ENCODE measurements at regions not wholly inside any gene's neighbourhood (a gene's known extent, or its start where the extent isn't known, plus 50 kb on each side); places are given as distances from the start of the nearest gene placed in this dataset.
"Not testable (repeated sequence)": the region's sequence is repeated elsewhere in the genome, so short reads cannot be mapped to it uniquely, and the experiment has no call there.

GRCh38 chr13:18726524-18726923 lies 455.1 kb downstream of the TUBA3C start:
- H3K27me3 ChIP-seq (ENCODE audit: insufficient read depth, low read length); H3K36me3 ChIP-seq (ENCODE audit: insufficient read depth, low read length); H3K4me1 ChIP-seq (ENCODE audit: insufficient read depth, low read length, severe bottlenecking); H3K4me3 ChIP-seq (ENCODE audit: low read depth, low read length, poor library complexity, severe bottlenecking); H3K4me2 ChIP-seq (ENCODE audit: low read length); H3K79me2 ChIP-seq (ENCODE audit: insufficient read depth, low read length); H2AFZ ChIP-seq (ENCODE audit: low read length); H3F3A ChIP-seq (ENCODE audit: insufficient read depth, low read length); H3K27ac ChIP-seq (ENCODE audit: low read depth, low read length, poor library complexity, severe bottlenecking); H3K9me2 ChIP-seq (ENCODE audit: low read depth, low read length); H4K20me1 ChIP-seq (ENCODE audit: insufficient read depth, low read length); H3K9me3 ChIP-seq (ENCODE audit: low read length); H3K9ac ChIP-seq (ENCODE audit: low read length): not testable (repeated sequence)

DNA sequence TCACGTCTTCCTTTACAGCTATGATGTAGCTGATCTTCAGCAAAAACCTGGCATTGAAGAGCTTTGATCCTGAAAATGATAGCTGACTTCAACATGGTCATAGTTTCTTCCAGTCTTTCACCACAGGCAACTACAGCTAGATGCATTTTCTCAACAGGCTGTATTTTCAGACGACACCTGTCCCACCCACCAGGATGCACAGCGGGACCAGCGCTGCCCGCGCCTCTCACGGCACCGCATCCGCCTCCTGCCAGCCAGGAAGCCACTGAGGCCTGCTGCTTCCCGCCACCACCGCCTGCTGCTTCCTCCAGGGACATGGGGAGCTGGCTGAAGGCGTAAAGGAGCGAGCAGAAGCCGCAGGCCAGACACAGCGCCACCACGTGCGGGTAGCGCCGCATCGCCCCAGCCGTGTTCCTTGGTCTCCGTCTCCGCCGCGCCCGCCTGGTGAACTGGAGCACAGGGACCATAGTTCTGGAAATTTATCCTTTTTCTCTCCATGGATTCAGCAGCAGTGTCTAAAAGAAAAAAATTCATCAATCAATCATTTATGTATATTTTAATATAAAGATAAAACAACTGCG lies 456.3 kb downstream of the TUBA3C start:
- not testable (repeated sequence) for H3F3A ChIP-seq (ENCODE audit: insufficient read depth, low read length); H3K4me2 ChIP-seq (ENCODE audit: low read length); H3K9me2 ChIP-seq (ENCODE audit: low read depth, low read length); H4K20me1 ChIP-seq (ENCODE audit: insufficient read depth, low read length); H2AFZ ChIP-seq (ENCODE audit: low read length); H3K36me3 ChIP-seq (ENCODE audit: insufficient read depth, low read length); H3K27ac ChIP-seq (ENCODE audit: low read depth, low read length, poor library complexity, severe bottlenecking); H3K79me2 ChIP-seq (ENCODE audit: insufficient read depth, low read length); H3K9me3 ChIP-seq (ENCODE audit: low read length); H3K9ac ChIP-seq (ENCODE audit: low read length); H3K4me3 ChIP-seq (ENCODE audit: low read depth, low read length, poor library complexity, severe bottlenecking); H3K4me1 ChIP-seq (ENCODE audit: insufficient read depth, low read length, severe bottlenecking); H3K27me3 ChIP-seq (ENCODE audit: insufficient read depth, low read length)

GRCh38 chr13:18714889-18715288 lies 466.7 kb downstream of the TUBA3C start:
- TF ChIP-seq CTCF (IDR thresholded peaks at IDR 0.05; ENCODE audit: low read length) (no peak), EZH2 (IDR thresholded peaks at IDR 0.05; ENCODE audit: borderline replicate concordance, low read length) (no peak)

DNA sequence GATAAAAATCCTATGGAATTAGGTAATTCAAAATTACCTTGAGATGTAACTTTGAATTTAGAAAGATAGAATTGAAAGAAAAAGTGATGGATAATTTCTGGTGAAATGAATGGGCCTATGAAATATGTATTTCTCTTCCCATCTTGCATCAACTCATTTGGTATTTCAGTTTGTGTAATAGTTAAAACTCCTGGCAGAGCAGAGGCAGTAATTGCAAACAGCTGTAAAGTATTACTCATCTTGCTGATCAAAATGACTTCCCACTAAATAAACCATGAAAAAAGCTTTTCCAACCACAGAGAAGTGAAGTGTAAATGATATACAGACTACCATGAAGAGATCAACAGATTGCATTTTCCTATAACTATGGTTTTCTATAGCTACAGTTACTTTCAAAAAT lies 471.0 kb downstream of the TUBA3C start:
- H3K9ac ChIP-seq (ENCODE audit: low read length); H3K4me1 ChIP-seq (ENCODE audit: insufficient read depth, low read length, severe bottlenecking); H3K27me3 ChIP-seq (ENCODE audit: insufficient read depth, low read length); H4K20me1 ChIP-seq (ENCODE audit: insufficient read depth, low read length); H3K4me3 ChIP-seq (ENCODE audit: low read depth, low read length, poor library complexity, severe bottlenecking); H3K27ac ChIP-seq (ENCODE audit: low read depth, low read length, poor library complexity, severe bottlenecking); H3K4me2 ChIP-seq (ENCODE audit: low read length); H3K9me3 ChIP-seq (ENCODE audit: low read length); H3K79me2 ChIP-seq (ENCODE audit: insufficient read depth, low read length); H3K9me2 ChIP-seq (ENCODE audit: low read depth, low read length); H3K36me3 ChIP-seq (ENCODE audit: insufficient read depth, low read length); H2AFZ ChIP-seq (ENCODE audit: low read length); H3F3A ChIP-seq (ENCODE audit: insufficient read depth, low read length): not testable (repeated sequence)

More at GRCh38 chr13:18714889-18715288, 466.7 kb downstream of the TUBA3C start:
- no peaks in the 10 kb centered on the region for H4K20me1 ChIP-seq (ENCODE audit: insufficient read depth, low read length)
- H3K4me1 ChIP-seq (ENCODE audit: insufficient read depth, low read length, severe bottlenecking): no peaks in the 10 kb centered on the region
- H3K27me3 ChIP-seq (ENCODE audit: insufficient read depth, low read length): no peaks in the 10 kb centered on the region
- no peak overlapping the region for H3K9ac ChIP-seq (ENCODE audit: low read length)
- H3F3A ChIP-seq (ENCODE audit: insufficient read depth, low read length): no peaks in the 10 kb centered on the region
- no peak overlapping the region for H3K4me2 ChIP-seq (ENCODE audit: low read length)
- no peaks in the 10 kb centered on the region for H3K9me2 ChIP-seq (ENCODE audit: low read depth, low read length)
- no peaks in the 10 kb centered on the region for H3K36me3 ChIP-seq (ENCODE audit: insufficient read depth, low read length)
- no peaks in the 10 kb centered on the region for H3K79me2 ChIP-seq (ENCODE audit: insufficient read depth, low read length)
- H2AFZ ChIP-seq (ENCODE audit: low read length): no peak overlapping the region
- H3K27ac ChIP-seq (ENCODE audit: low read depth, low read length, poor library complexity, severe bottlenecking): no peak overlapping the region
- H3K4me3 ChIP-seq (ENCODE audit: low read depth, low read length, poor library complexity, severe bottlenecking): no peak overlapping the region
- no peaks in the 10 kb centered on the region for H3K9me3 ChIP-seq (ENCODE audit: low read length)

GRCh38 chr13:18706538-18706937 lies 475.1 kb downstream of the TUBA3C start:
- not testable (repeated sequence) for H3K36me3 ChIP-seq (ENCODE audit: insufficient read depth, low read length); H3K27ac ChIP-seq (ENCODE audit: low read depth, low read length, poor library complexity, severe bottlenecking); H3K4me2 ChIP-seq (ENCODE audit: low read length); H3K79me2 ChIP-seq (ENCODE audit: insufficient read depth, low read length); H2AFZ ChIP-seq (ENCODE audit: low read length); H3K9me2 ChIP-seq (ENCODE audit: low read depth, low read length); H3K4me3 ChIP-seq (ENCODE audit: low read depth, low read length, poor library complexity, severe bottlenecking); H3K9ac ChIP-seq (ENCODE audit: low read length); H3K27me3 ChIP-seq (ENCODE audit: insufficient read depth, low read length); H3K9me3 ChIP-seq (ENCODE audit: low read length); H3F3A ChIP-seq (ENCODE audit: insufficient read depth, low read length); H3K4me1 ChIP-seq (ENCODE audit: insufficient read depth, low read length, severe bottlenecking); H4K20me1 ChIP-seq (ENCODE audit: insufficient read depth, low read length)

DNA sequence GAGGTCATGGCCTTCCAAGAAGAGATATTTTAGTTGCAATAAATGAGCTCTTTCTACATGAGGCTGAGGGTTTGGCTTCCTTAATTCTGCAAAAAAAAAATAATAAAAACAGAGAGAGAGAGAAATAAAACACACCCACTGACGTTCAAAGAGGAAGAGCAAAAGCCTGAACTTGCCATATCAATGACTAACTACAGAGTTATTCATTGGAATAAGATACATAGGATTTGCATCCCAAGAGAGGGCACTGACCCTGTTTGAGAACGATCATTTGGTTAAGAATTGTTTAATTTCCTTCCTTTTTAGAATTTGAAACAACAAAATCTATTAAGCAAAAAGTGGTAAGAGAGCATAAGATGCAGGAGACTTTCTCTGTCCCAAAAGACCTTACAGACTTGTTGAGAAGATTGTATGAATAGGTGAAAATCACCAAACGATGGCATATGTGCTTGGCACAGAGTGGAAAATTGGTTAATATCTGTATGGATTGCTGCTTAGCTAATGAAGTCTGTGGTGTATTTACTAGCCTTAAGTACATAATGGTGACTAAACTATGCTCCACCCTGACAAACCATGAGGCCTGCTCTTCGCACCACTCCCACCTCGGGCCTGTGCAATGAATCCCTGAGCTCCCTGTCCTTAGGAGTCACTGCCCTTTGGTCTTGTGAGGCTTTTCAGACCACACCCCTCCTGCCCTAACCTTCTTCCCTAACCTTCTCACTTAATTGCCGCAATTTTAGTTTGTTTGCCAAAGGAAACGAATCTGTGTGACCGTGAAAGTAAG lies 479.0 kb downstream of the TUBA3C start:
- not testable (repeated sequence) for H3K9me3 ChIP-seq (ENCODE audit: low read length); H3F3A ChIP-seq (ENCODE audit: insufficient read depth, low read length); H4K20me1 ChIP-seq (ENCODE audit: insufficient read depth, low read length); H2AFZ ChIP-seq (ENCODE audit: low read length); H3K27ac ChIP-seq (ENCODE audit: low read depth, low read length, poor library complexity, severe bottlenecking); H3K27me3 ChIP-seq (ENCODE audit: insufficient read depth, low read length); H3K9ac ChIP-seq (ENCODE audit: low read length); H3K4me2 ChIP-seq (ENCODE audit: low read length); H3K79me2 ChIP-seq (ENCODE audit: insufficient read depth, low read length); H3K9me2 ChIP-seq (ENCODE audit: low read depth, low read length); H3K4me3 ChIP-seq (ENCODE audit: low read depth, low read length, poor library complexity, severe bottlenecking); H3K36me3 ChIP-seq (ENCODE audit: insufficient read depth, low read length); H3K4me1 ChIP-seq (ENCODE audit: insufficient read depth, low read length, severe bottlenecking)

GRCh38 chr13:18698332-18698731 lies 483.3 kb downstream of the TUBA3C start:
- not testable (repeated sequence) for H3K27ac ChIP-seq (ENCODE audit: low read depth, low read length, poor library complexity, severe bottlenecking); H3K4me1 ChIP-seq (ENCODE audit: insufficient read depth, low read length, severe bottlenecking); H3K4me2 ChIP-seq (ENCODE audit: low read length); H3K27me3 ChIP-seq (ENCODE audit: insufficient read depth, low read length); H3K36me3 ChIP-seq (ENCODE audit: insufficient read depth, low read length); H2AFZ ChIP-seq (ENCODE audit: low read length); H3K4me3 ChIP-seq (ENCODE audit: low read depth, low read length, poor library complexity, severe bottlenecking); H4K20me1 ChIP-seq (ENCODE audit: insufficient read depth, low read length); H3K9ac ChIP-seq (ENCODE audit: low read length); H3F3A ChIP-seq (ENCODE audit: insufficient read depth, low read length); H3K9me3 ChIP-seq (ENCODE audit: low read length); H3K79me2 ChIP-seq (ENCODE audit: insufficient read depth, low read length); H3K9me2 ChIP-seq (ENCODE audit: low read depth, low read length)
